HG03095 (cell line): ENCODE measurements at regions not wholly inside any gene's neighbourhood (a gene's known extent, or its start where the extent isn't known, plus 50 kb on each side); places are given as distances from the start of the nearest gene placed in this dataset.

Source experiments
- ATAC-seq: cut with Tn5 transposase; IDR thresholded peaks from one replicate; pipeline ENCODE4 v1.9.1; 2021; ENCODE audit warnings: moderate library complexity; ENCODE audit not compliant: unreplicated experiment

- no peak for ATAC-seq
Observed at GRCh38 chr10:1981976-1982375, 244.7 kb upstream of the ADARB2 start.

DNA sequence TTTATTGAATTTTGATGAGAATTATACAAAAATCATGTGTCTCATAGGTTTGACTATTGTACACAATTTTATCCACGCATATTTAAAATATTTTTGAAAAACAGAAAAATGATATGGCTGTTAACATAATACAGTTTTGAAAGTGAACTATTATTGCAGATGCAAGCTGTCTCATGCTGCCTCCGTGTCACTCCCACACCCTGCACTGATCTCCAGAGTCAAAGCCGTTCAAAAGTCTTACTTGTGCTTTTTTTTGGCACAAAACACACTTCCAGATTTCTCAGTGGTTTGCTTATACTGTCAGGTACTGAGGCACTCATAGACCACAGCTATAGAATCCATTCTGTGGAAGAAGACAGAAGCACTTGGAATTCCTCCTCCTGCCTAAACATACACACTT lies 243.1 kb upstream of the ADARB2 start:
- no peak for ATAC-seq

DNA sequence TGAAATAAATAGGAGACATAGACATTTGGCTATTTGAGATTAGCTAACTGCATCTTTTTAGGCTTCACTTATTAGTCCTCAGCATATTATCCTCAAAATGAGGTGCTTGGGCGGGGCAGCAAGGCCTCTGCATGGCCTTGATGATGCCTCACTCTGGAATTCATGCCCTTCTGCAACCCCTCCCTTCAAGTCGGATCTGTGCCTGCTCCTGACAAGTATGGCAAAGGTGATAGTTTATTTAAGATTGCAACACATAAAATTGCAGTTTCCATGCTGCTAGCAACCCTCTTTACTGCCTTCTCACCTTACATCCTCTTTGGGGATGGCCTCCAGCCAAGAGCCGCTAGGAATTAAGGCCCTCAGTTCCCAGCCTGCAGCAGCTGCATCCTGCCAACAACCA lies 241.3 kb upstream of the ADARB2 start:
- ATAC-seq, result no peak

- ATAC-seq, result no peak
Observed at GRCh38 chr10:1977461-1977860, 240.1 kb upstream of the ADARB2 start.

DNA sequence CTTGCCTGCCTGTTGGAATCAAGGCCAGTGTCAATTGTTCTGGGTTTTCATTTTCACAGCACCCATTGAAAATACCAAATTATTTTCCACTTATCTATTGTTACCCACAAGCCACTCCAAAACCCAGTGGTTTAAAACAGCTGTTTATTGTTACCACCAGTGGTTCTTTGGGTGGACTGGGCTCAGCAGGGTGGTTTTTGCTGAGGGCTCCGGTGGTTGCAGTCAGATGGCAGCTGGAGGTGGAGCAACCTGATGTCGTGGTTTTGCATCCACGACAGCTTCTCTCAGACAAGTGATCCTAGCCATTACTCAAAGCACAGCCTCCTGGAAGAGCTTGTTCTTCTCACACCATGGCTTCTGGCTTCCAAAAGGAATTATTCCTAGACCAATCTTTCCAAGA lies 235.1 kb upstream of the ADARB2 start:
- ATAC-seq, result no peak

DNA sequence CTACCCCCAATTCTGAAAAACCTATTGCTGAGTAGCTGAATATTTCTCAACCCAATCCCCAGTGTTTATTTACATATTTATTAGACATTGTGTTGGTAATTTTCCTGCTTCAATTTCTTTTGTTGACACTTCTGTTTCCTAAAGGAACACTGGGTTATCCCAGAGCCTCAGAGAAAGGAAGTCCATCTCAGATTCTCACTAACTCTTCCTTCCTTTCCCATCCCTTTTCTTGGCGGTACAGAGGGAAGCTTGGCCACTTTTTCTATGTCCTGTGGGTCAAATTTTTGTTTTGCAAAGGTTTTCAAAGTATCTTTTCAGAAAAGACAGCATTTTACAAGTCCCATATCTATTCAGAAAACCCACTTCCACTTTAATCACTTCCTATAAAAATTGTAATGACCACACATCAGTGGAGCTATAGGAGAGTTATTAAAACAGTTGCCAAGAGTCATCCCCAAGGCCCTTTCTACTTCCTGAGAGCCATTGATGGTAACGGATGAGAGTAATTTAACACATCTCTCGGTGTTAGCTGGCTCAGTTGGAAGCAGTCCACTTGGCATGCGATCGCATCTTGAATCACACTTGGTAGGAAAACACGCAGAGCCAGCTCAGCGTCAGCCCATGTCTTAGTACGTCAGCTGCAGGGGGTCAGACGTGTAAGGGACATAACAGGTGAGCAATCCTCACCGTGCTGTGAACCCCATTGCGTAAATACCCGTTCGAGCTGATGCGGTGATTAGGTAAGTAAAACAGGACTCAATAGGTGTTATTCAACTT lies 231.1 kb upstream of the ADARB2 start:
- no peak for ATAC-seq

DNA sequence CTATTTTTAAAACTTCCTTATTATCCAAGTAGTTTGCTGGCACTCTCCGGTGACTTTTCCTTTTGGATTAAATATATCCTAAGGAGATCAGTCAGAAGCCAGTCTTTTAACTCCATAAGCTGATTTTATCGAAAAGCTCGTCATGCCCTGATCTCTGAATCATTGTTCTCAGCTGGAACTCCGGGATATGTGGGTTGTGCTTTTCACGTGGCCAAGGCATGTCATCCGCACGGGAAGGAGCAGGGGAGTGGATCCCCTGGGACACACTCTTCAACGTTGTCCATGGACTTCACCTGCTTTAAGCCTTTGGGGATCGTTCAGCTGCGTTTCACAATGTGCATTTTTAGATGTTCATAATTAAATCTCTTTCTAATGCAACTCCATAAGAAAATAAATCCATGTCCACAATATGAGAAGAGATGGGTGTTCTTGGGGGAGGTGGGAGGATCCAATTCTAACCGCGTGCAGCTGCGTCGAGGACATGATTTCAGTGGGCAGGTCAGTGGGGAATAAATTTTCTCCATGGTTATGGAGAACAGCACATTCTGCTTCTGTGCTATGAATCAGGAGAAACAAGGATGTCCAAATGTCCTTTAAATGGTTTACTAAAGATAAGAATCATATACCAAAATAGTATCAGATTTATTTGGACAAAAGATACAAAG lies 229.5 kb upstream of the ADARB2 start:
- ATAC-seq, result no peak

- no peak for ATAC-seq
Observed at GRCh38 chr10:1964476-1964875, 227.2 kb upstream of the ADARB2 start.

- ATAC-seq, result no peak
Observed at GRCh38 chr10:1963341-1963740, 226.0 kb upstream of the ADARB2 start.

DNA sequence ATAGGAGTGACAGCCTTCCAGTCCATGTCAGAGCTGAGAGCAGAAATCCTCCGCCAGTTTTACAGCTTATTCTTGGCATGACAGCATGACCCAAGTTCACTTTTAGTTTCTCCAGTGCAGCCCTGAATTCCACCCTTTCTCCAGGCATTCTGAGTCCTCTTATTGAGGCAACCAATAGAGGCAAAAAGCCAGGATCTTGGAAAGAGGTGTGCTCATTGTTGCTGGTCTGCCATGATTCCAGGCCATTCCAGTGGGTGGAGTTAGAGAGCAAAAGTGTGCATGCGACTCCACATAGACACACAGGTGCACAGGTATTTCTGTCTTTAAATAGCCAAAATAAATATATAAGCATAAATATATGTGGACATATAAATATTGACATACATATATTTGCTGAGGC lies 224.7 kb upstream of the ADARB2 start:
- no peak for ATAC-seq

DNA sequence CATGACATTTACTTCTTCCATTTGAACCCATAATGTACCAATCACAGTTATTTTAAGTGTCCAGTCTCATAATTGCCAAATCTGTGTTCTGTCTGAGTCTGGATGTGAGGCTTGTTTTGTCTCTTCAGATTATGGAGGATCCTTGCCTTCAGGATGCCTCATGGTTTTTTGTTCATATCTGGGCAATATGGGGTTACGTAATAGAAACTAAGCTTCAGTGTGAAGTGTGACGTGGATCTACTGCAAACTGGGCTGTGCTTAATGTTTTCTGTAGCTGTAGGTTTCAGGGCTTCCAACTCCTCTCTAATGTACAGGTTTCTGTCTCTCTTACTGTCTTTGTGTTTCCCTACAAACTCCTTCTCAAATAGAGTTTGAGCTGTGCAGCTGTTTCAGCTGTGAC lies 223.7 kb upstream of the ADARB2 start:
- ATAC-seq, result no peak

DNA sequence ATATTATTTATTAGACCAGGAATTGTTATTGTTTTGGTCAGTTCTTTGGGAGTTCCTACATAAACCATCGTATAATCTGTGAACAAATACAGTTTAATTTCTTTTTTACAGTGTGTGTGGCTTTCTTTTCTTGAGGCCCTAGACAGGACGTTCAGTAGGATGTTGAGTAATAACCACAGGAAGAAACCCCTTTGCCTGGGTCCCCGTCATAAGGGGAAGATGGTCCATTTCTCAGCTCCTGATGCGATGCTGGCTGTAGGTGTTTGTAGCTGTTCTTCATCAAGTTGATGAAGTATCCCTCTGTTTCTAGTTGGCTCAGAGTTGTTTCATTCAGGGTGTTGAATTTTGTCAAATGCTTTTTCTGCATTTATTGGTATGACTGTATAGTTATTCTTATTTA lies 219.7 kb upstream of the ADARB2 start:
- ATAC-seq, result no peak

- no peak for ATAC-seq
Observed at GRCh38 chr10:1954300-1954699, 217.0 kb upstream of the ADARB2 start.

DNA sequence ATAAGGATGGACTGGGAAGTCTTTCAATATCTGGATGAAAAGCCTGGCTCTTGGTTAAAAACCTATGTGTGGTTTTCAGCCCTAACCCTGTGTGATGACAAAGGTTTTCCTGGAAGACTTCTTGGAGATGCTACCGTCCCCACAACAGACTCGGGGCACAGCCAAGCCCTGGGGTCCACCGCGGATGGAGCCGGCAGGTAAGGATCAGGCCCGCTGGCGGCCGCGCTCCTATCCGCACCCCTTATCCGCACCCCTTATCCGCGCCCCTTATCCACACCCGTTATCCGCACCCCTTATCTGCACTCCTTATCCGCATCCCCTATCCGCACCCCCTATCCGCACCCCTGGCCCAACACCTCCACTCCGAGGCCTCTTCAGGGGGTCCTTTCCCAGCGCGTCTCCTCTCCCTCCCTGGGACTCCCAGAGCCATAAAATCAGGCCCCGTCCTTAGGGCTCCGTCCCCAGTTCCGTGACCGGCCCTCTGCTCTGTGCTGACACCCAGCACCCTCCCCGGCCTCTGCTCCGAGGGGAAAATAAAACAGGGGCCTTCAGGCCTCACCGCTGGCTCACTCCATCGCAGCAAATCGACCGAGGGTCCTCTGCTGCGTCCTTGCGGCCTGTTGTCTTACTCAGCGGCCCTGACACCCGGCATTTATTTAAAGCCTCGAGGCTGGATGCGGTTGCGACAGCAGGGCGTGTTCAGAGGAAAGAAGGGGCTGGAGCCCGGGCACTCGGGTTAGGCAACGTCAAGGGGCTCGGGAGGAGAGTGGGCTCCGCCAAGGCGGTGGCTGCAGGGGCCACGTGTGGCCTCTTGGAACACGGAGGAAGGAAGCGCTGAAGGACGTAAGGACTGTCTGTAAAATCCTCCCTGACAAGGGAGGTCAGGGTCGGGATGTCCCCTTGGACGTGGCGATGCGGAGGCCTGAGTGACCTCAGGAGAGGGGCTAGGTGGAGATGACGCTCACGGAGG lies 215.1 kb upstream of the ADARB2 start:
- no peak for ATAC-seq

DNA sequence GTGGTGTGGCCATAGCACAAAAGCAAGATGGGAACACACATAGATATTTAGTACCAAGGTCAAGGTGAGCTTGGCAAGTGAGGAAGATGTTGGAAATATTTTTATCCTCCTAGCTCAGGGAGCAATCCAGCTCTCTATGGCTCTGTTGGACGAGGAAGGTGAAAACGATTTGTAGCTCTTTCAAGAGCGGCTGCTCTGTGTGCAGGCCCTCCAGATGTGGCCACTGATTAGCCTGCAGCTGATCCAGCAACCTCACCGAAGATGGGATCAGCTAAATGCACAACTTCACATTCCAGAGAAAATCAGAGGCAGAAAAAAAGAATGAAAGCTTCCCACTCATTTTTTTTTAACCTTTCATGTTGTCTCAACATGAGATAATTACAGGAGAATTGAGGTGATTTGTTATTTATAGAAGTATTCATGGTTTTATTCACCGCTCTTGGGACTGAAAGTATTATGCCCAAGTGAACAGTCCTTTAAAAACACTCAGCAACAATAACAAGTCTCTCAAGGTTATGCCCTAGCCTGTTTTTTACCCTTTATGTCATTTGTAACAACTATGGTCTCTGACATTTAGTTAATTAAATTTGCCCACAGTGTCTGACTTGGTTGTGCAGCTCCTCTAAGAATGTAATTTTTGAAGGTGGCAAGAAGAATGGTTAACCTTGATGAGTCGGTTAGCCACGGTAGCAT lies 213.6 kb upstream of the ADARB2 start:
- no peak for ATAC-seq

DNA sequence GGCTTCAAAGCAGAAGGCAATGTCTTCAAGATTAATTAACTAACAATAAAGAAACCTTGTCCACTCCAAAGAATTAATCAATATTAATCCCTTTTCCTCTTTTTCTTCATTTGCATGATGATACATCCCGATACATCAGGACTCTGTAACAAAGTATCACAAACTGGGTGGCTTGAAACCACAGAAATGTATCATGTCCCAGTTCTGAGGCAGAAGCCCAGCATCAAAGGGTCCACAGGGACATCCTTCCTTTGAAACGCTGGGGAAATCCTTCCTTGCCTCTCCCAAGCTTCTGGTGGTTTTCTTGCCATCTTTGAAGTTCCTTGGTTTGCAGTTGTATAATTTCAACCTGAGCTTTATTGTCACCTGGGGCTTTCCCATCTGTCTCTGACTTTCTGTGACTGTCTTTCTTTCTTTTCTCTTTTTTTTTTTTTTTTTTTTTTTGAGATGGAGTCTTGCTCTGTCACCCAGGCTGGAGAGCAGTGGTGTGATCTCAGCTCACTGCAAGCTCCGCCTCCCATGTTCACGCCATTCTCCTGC lies 210.2 kb upstream of the ADARB2 start:
- ATAC-seq, result no peak

GRCh38 chr10:1944487-1944886 lies 207.2 kb upstream of the ADARB2 start:
- no peak for ATAC-seq

DNA sequence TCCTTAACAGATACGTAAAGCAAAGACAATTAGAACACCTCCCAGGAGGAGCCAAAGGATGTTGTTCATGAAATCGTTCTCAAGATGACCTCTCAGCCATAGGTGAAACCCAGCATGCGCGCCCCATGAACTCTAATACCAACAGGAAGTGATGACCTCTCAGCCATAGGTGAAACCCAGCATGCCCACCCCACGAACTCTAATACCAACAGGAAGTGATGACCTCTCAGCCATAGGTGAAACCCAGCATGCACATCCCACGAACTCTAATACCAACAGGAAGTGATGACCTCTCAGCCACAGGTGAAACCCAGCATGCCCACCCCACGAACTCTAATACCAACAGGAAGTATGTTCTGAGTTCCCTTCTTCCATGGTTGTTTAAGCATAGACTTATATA lies 205.2 kb upstream of the ADARB2 start:
- ATAC-seq, result no peak

- ATAC-seq, result no peak
Observed at GRCh38 chr10:1939016-1939415, 201.7 kb upstream of the ADARB2 start.

DNA sequence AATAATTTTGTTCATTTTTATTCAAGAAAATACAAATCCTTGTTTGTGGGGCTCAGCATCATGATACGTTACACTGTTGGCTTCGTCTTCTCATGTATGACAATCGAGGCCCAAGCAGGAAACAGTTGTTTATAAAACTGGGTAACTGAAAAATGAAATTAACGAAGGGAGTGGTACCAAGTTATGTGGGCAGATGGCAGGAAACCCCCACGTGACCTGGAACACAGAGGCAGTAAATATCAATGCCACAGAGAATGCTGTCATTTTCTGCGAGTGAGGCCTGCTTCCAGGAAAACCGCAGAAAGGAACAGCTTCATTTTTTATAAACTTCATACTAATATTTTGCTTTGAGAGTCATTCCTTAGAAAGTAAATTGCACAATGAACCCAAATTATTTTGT lies 201.0 kb upstream of the ADARB2 start:
- ATAC-seq, result no peak

GRCh38 chr10:1935912-1936311 lies 198.6 kb upstream of the ADARB2 start:
- ATAC-seq, result no peak
